CD14-positive monocyte (primary cell): ENCODE measurements at regions not wholly inside any gene's neighbourhood (a gene's known extent, or its start where the extent isn't known, plus 50 kb on each side); places are given as distances from the start of the nearest gene placed in this dataset.

ENCODE experiments used
- DNase-seq, 3 donors: peaks; one replicate each; pipeline ENCODE4 v3.0.0-alpha.2; 2011 to 2022
- H2AFZ ChIP-seq: 2 replicates; pipeline ENCODE4 v1.6.0; 2012; ENCODE audit warnings: mild to moderate bottlenecking, low read depth, low read length, inconsistent platforms; ENCODE audit not compliant: insufficient read depth, poor library complexity, severe bottlenecking
- H3K27ac ChIP-seq, 2 donors: 1 replicate in 1 of 2; 2 replicates in 1 of 2; pipeline ENCODE4 v1.5.1; 2012 to 2013; ENCODE audit warnings: low read length in 2 of 2, control low read depth in 1 of 2, inconsistent platforms in 1 of 2, low read depth in 1 of 2, mild to moderate bottlenecking in 1 of 2
- H3K27me3 ChIP-seq, 2 donors: one replicate each; pipeline versions ENCODE4 v1.6.0 to v1.6.1; 2011 to 2013; ENCODE audit warnings: low read length in 2 of 2; ENCODE audit not compliant: control insufficient read depth in 2 of 2, insufficient read depth in 2 of 2
- H3K36me3 ChIP-seq, 2 donors: replicated peaks in 1 of 2; 1 replicate in 1 of 2; 2 replicates in 1 of 2; pipeline versions ENCODE4 v1.5.1 to v1.6.1; 2012 to 2013; ENCODE audit warnings: low read length in 2 of 2, control low read depth in 1 of 2, inconsistent platforms in 1 of 2, mild to moderate bottlenecking in 1 of 2; ENCODE audit not compliant: insufficient read depth in 2 of 2, control insufficient read depth in 1 of 2
- H3K4me1 ChIP-seq, 2 donors: 1 replicate in 1 of 2; 2 replicates in 1 of 2; pipeline versions ENCODE4 v1.5.1 to v1.6.1; 2012 to 2013; ENCODE audit warnings: low read length in 2 of 2, control low read depth in 1 of 2, inconsistent platforms in 1 of 2, mild to moderate bottlenecking in 1 of 2, moderate library complexity in 1 of 2; ENCODE audit not compliant: insufficient read depth in 2 of 2, control insufficient read depth in 1 of 2
- H3K4me2 ChIP-seq: replicated peaks from 2 replicates; pipeline ENCODE3; 2012; ENCODE audit warnings: low read length, moderate library complexity, mild to moderate bottlenecking; ENCODE audit not compliant: poor library complexity, severe bottlenecking; ENCODE audit errors: extremely low read depth
- H3K4me3 ChIP-seq, 3 experiments: fragments of 200-600 bp in 1 of 3; sonication (generic) in 1 of 3; replicated peaks in 1 of 3; 1 replicate in 2 of 3; 2 replicates in 1 of 3; pipeline ENCODE4 v1.5.1; 2011 to 2013; ENCODE audit warnings: low read length in 3 of 3, mild to moderate bottlenecking in 3 of 3, control low read depth in 2 of 3, low read depth in 2 of 3, inconsistent platforms in 1 of 3, moderate library complexity in 1 of 3
- H3K79me2 ChIP-seq: 2 replicates; pipeline ENCODE4 v1.6.0; 2012; ENCODE audit warnings: mild to moderate bottlenecking, control low read depth, inconsistent platforms, low read length, moderate library complexity; ENCODE audit not compliant: insufficient read depth
- H3K9ac ChIP-seq: 2 replicates; pipeline ENCODE4 v1.6.0; 2017; ENCODE audit warnings: low read length, mild to moderate bottlenecking; ENCODE audit not compliant: insufficient read depth, poor library complexity, severe bottlenecking
- H3K9me3 ChIP-seq, 2 donors: replicated peaks in 1 of 2; 1 replicate in 1 of 2; 2 replicates in 1 of 2; pipeline versions ENCODE4 v1.5.1 to v1.6.1; 2012 to 2013; ENCODE audit warnings: low read length in 2 of 2, control low read depth in 1 of 2; ENCODE audit not compliant: control insufficient read depth in 1 of 2, insufficient read depth in 1 of 2
- H4K20me1 ChIP-seq: 2 replicates; pipeline ENCODE4 v1.6.0; 2012; ENCODE audit warnings: mild to moderate bottlenecking, low read length, control low read depth, moderate library complexity; ENCODE audit not compliant: insufficient read depth
- H3K27ac Mint-ChIP-seq, 7 donors: one replicate each; pipeline ENCODE4 v1.8.0; 2020; ENCODE audit warnings: mild to moderate bottlenecking in 7 of 7, mixed read lengths in 7 of 7, moderate library complexity in 6 of 7, inconsistent platforms in 2 of 7
- H3K27me3 Mint-ChIP-seq, 3 donors: one replicate each; pipeline ENCODE4 v1.8.0; 2021 to 2022; ENCODE audit warnings: low read depth in 3 of 3, mild to moderate bottlenecking in 3 of 3, mixed read lengths in 3 of 3, moderate library complexity in 3 of 3, inconsistent platforms in 1 of 3
- H3K36me3 Mint-ChIP-seq, 2 donors: one replicate each; pipeline ENCODE4 v1.8.0; 2020; ENCODE audit warnings: mixed read lengths in 2 of 2, inconsistent platforms in 1 of 2, mild to moderate bottlenecking in 1 of 2
- H3K4me1 Mint-ChIP-seq: one replicate; pipeline ENCODE4 v1.8.0; 2020; ENCODE audit warnings: mild to moderate bottlenecking, mixed read lengths
- H3K4me3 Mint-ChIP-seq, 2 donors: one replicate each; pipeline ENCODE4 v1.8.0; 2020; ENCODE audit warnings: mild to moderate bottlenecking in 2 of 2, mixed read lengths in 2 of 2, moderate library complexity in 1 of 2
- H3K9me3 Mint-ChIP-seq, 7 donors: one replicate each; pipeline ENCODE4 v1.8.0; 2020 to 2022; ENCODE audit warnings: mixed read lengths in 7 of 7, mild to moderate bottlenecking in 6 of 7, moderate library complexity in 6 of 7, inconsistent platforms in 2 of 7
- CTCF ChIP-seq: fragments of 200-600 bp; IDR thresholded peaks from one replicate; pipeline ENCODE4 v1.8.0; 2022; ENCODE audit warnings: antibody characterized with exemption, mild to moderate bottlenecking
- WGBS: methylation state at CpG from one replicate; pipeline ENCODE4 v1.1.5; 2013; ENCODE audit warnings: missing lambda C conversion rate; ENCODE audit not compliant: insufficient coverage; 5-methylcytosine and 5-hydroxymethylcytosine counted together
- intact Hi-C, 2 donors: fragments of 100-400 bp; cut with micrococcal nuclease; formaldehyde crosslinking; loops; one replicate each; pipeline versions ENCODE4 v1.15.0 to v1.15.1; 2023

- WGBS: no CpG with 5 or more reads among the region's 1 CpG
Observed at GRCh38 chr13:75934889-75935288, 298.8 kb downstream of the LMO7 start.

GRCh38 chr13:75932636-75933035, 296.5 kb downstream of the LMO7 start:
- Histone ChIP-seq H2AFZ (no peak overlapping the region), H3K79me2 (no peaks in the 10 kb centered on the region), H3K4me1 (no peaks in the 10 kb centered on the region), H3K4me2 (no peak overlapping the region), H3K9me3 (peaks cover 0 to 3% of the 10 kb centered on the region in 2 donors), H3K4me3 (no peak overlapping the region), H3K9ac (no peak overlapping the region), H3K27me3 (no peaks in the 10 kb centered on the region), H4K20me1 (no peaks in the 10 kb centered on the region), H3K36me3 (no peaks in the 10 kb centered on the region), H3K27ac (no peak overlapping the region)
- Mint-ChIP-seq H3K4me3 (no peak overlapping the region), H3K27me3 (peaks cover 0 to 3% (median 0%) of the 10 kb centered on the region in 3 donors), H3K4me1 (no peaks in the 10 kb centered on the region), H3K36me3 (no peaks in the 10 kb centered on the region), H3K27ac (no peak overlapping the region), H3K9me3 (peaks cover 0 to 13% (median 2%) of the 10 kb centered on the region in 7 donors)
- no CpG with 5 or more reads among the region's 4 CpGs for WGBS
- intact Hi-C loops: no loop called here
- TF ChIP-seq CTCF: no peak
- no peak for DNase-seq

More at GRCh38 chr13:75934889-75935288, 298.8 kb downstream of the LMO7 start:
- no peaks in the 10 kb centered on the region for H3K36me3 Mint-ChIP-seq
- H3K27ac Mint-ChIP-seq: no peak overlapping the region
- H3K4me1 Mint-ChIP-seq: peaks cover 6% of the 10 kb centered on the region
- DNase-seq: no peak
- H3K9me3 Mint-ChIP-seq: peaks cover 0 to 5% (median 2%) of the 10 kb centered on the region in 7 donors
- Histone ChIP-seq H4K20me1 (no peaks in the 10 kb centered on the region), H3K27me3 (no peaks in the 10 kb centered on the region), H3K4me3 (no peak overlapping the region), H3K27ac (no peak overlapping the region), H3K79me2 (no peaks in the 10 kb centered on the region), H3K36me3 (no peaks in the 10 kb centered on the region), H3K4me2 (no peak overlapping the region), H2AFZ (no peak overlapping the region), H3K4me1 (no peaks in the 10 kb centered on the region), H3K9me3 (no peaks in the 10 kb centered on the region), H3K9ac (no peak overlapping the region)
- no peak for TF ChIP-seq CTCF
- H3K4me3 Mint-ChIP-seq: no peak overlapping the region
- intact Hi-C loops: no loop called here
- H3K27me3 Mint-ChIP-seq: no peaks in the 10 kb centered on the region
